Hepatocyte (in vitro differentiated cells): ENCODE measurements at regions not wholly inside any gene's neighbourhood (a gene's known extent, or its start where the extent isn't known, plus 50 kb on each side); places are given as distances from the start of the nearest gene placed in this dataset.

Source experiments
- DNase-seq: peaks from one replicate; pipeline ENCODE4 v3.0.0-alpha.2; 2016; ENCODE audit warnings: low spot score
- H2AFZ ChIP-seq: fragments of 200-600 bp; sonication (generic); 2 replicates; pipeline ENCODE4 v1.6.0; 2016; ENCODE audit warnings: antibody characterized with exemption, mild to moderate bottlenecking
- H3K27ac ChIP-seq: fragments of 200-600 bp; sonication (generic); 2 replicates; pipeline ENCODE4 v1.5.1; 2016; ENCODE audit warnings: mild to moderate bottlenecking
- H3K27me3 ChIP-seq: fragments of 200-600 bp; sonication (generic); 2 replicates; pipeline ENCODE4 v1.6.1; 2016
- H3K36me3 ChIP-seq: fragments of 200-600 bp; sonication (generic); replicated peaks from 2 replicates; pipeline ENCODE4 v1.5.1; 2016; ENCODE audit warnings: low read depth; ENCODE audit not compliant: insufficient read depth
- H3K4me1 ChIP-seq: fragments of 200-600 bp; sonication (generic); 2 replicates; pipeline ENCODE4 v1.5.1; 2016; ENCODE audit warnings: mild to moderate bottlenecking, moderate library complexity; ENCODE audit not compliant: insufficient read depth
- H3K4me2 ChIP-seq: fragments of 200-600 bp; sonication (generic); 2 replicates; pipeline ENCODE4 v1.6.0; 2016
- H3K4me3 ChIP-seq: fragments of 200-600 bp; sonication (generic); 2 replicates; pipeline ENCODE4 v1.5.1; 2016; ENCODE audit warnings: mild to moderate bottlenecking
- H3K79me2 ChIP-seq: fragments of 200-600 bp; sonication (generic); 2 replicates; pipeline ENCODE4 v1.6.0; 2017; ENCODE audit warnings: mild to moderate bottlenecking
- H3K9me2 ChIP-seq: fragments of 200-600 bp; sonication (generic); replicated peaks from 2 replicates; pipeline ENCODE4 v1.6.0; 2017; ENCODE audit warnings: mild to moderate bottlenecking; ENCODE audit not compliant: insufficient read depth
- H3K9me3 ChIP-seq: fragments of 200-600 bp; sonication (generic); 2 replicates; pipeline ENCODE4 v1.5.1; 2016; ENCODE audit warnings: low read depth, mild to moderate bottlenecking
- H4K20me1 ChIP-seq: fragments of 200-600 bp; sonication (generic); 2 replicates; pipeline ENCODE4 v1.6.0; 2016; ENCODE audit warnings: mild to moderate bottlenecking; ENCODE audit not compliant: insufficient read depth, poor library complexity, severe bottlenecking
- CTCF ChIP-seq: fragments of 200-600 bp; sonication (generic); IDR thresholded peaks from 2 replicates; pipeline ENCODE4 v1.5.1; 2016; ENCODE audit warnings: antibody characterized with exemption, mild to moderate bottlenecking; ENCODE audit not compliant: poor library complexity
- EZH2 ChIP-seq: fragments of 200-600 bp; sonication (generic); IDR thresholded peaks from 2 replicates; pipeline ENCODE4 v1.6.1; 2016; ENCODE audit warnings: antibody characterized with exemption, mild to moderate bottlenecking, borderline replicate concordance
- EZH2phosphoT487 ChIP-seq: fragments of 200-600 bp; sonication (generic); IDR thresholded peaks from one replicate; pipeline ENCODE4 v1.6.1; 2018; ENCODE audit warnings: antibody characterized with exemption, mild to moderate bottlenecking, low read depth, moderate library complexity; ENCODE audit not compliant: unreplicated experiment, severe bottlenecking
- WGBS: methylation state at CpG from one replicate; pipeline ENCODE4 v1.1.6; 2016; ENCODE audit warnings: low lambda C conversion rate; ENCODE audit errors: missing lambda C conversion rate; 5-methylcytosine and 5-hydroxymethylcytosine counted together

- H3K36me3 ChIP-seq, result no peaks in the 10 kb centered on the region
- no peak overlapping the region for H3K27ac ChIP-seq
- no peaks in the 10 kb centered on the region for H3K9me3 ChIP-seq
- WGBS, result 85% methylated on average over 3 of the region's 3 CpGs
- H2AFZ ChIP-seq, result no peak overlapping the region
- H3K9me2 ChIP-seq, result no peaks in the 10 kb centered on the region
- no peaks in the 10 kb centered on the region for H3K27me3 ChIP-seq
- no peaks in the 10 kb centered on the region for H3K4me1 ChIP-seq
- H3K4me2 ChIP-seq, result no peak overlapping the region
- TF ChIP-seq CTCF (no peak), EZH2 (no peak), EZH2phosphoT487 (no peak)
- no peak for DNase-seq
- H4K20me1 ChIP-seq, result no peaks in the 10 kb centered on the region
- no peak overlapping the region for H3K4me3 ChIP-seq
- no peaks in the 10 kb centered on the region for H3K79me2 ChIP-seq
Measured at GRCh38 chr18:41458376-41458775, 496.7 kb upstream of the PIK3C3 start.

- Histone ChIP-seq H3K4me1 (no peaks in the 10 kb centered on the region), H3K4me2 (no peak overlapping the region), H3K36me3 (no peaks in the 10 kb centered on the region), H3K27me3 (no peaks in the 10 kb centered on the region), H2AFZ (no peak overlapping the region), H3K79me2 (no peaks in the 10 kb centered on the region), H3K9me2 (no peaks in the 10 kb centered on the region), H3K4me3 (no peak overlapping the region), H4K20me1 (no peaks in the 10 kb centered on the region), H3K9me3 (no peaks in the 10 kb centered on the region), H3K27ac (no peak overlapping the region)
- 88% methylated on average over 13 of the region's 13 CpGs for WGBS
- no peak for DNase-seq
- TF ChIP-seq CTCF (no peak), EZH2 (no peak), EZH2phosphoT487 (no peak)
Measured at GRCh38 chr18:41457765-41458326, 497.2 kb upstream of the PIK3C3 start.

- DNase-seq, result no peak
- Histone ChIP-seq H3K9me3 (no peaks in the 10 kb centered on the region), H3K36me3 (no peaks in the 10 kb centered on the region), H3K79me2 (no peaks in the 10 kb centered on the region), H3K4me1 (no peaks in the 10 kb centered on the region), H3K9me2 (no peaks in the 10 kb centered on the region), H3K27me3 (no peaks in the 10 kb centered on the region), H3K4me3 (no peak overlapping the region), H2AFZ (no peak overlapping the region), H3K27ac (no peak overlapping the region), H4K20me1 (no peaks in the 10 kb centered on the region), H3K4me2 (no peak overlapping the region)
- TF ChIP-seq EZH2 (no peak), EZH2phosphoT487 (no peak), CTCF (no peak)
- WGBS, result 72% methylated on average over 4 of the region's 4 CpGs
Measured at GRCh38 chr18:41456831-41457230, 498.2 kb upstream of the PIK3C3 start.

GRCh38 chr18:41449612-41450011 lies 505.4 kb upstream of the PIK3C3 start:
- Histone ChIP-seq H3K27me3 (no peaks in the 10 kb centered on the region), H3K36me3 (no peaks in the 10 kb centered on the region), H3K4me1 (no peaks in the 10 kb centered on the region), H4K20me1 (no peaks in the 10 kb centered on the region), H3K9me2 (no peaks in the 10 kb centered on the region), H3K27ac (no peak overlapping the region), H3K9me3 (no peaks in the 10 kb centered on the region), H3K4me2 (no peak overlapping the region), H3K79me2 (no peaks in the 10 kb centered on the region), H2AFZ (no peak overlapping the region), H3K4me3 (no peak overlapping the region)
- TF ChIP-seq EZH2 (no peak), EZH2phosphoT487 (no peak), CTCF (no peak)
- no peak for DNase-seq
